Thymus (tissue), 11 donors: ENCODE measurements at regions not wholly inside any gene's neighbourhood (a gene's known extent, or its start where the extent isn't known, plus 50 kb on each side); places are given as distances from the start of the nearest gene placed in this dataset.
"Not testable (repeated sequence)": the region's sequence is repeated elsewhere in the genome, so short reads cannot be mapped to it uniquely, and the experiment has no call there.

ENCODE experiments used
- DNase-seq, 9 donors: peaks; one replicate each; pipeline ENCODE4 v3.0.0-alpha.2; 2013; ENCODE audit warnings: low spot score in 9 of 9, low read depth in 6 of 9, missing footprints in 1 of 9
- H3K27ac ChIP-seq, 2 donors: one replicate each; pipeline ENCODE4 v1.5.1; 2013; ENCODE audit warnings: control low read depth in 1 of 2, low read depth in 1 of 2, low read length in 1 of 2, mild to moderate bottlenecking in 1 of 2, moderate library complexity in 1 of 2
- H3K27me3 ChIP-seq, 2 donors: one replicate each; pipeline ENCODE4 v1.5.1; 2013; ENCODE audit warnings: low read length in 1 of 2; ENCODE audit not compliant: control insufficient read depth in 2 of 2, insufficient read depth in 1 of 2
- H3K36me3 ChIP-seq, 2 donors: one replicate each; pipeline ENCODE4 v1.5.1; 2013; ENCODE audit warnings: low read length in 1 of 2, mild to moderate bottlenecking in 1 of 2, moderate library complexity in 1 of 2; ENCODE audit not compliant: control insufficient read depth in 2 of 2, insufficient read depth in 2 of 2
- H3K4me1 ChIP-seq, 2 donors: one replicate each; pipeline ENCODE4 v1.5.1; 2013; ENCODE audit warnings: low read length in 2 of 2; ENCODE audit not compliant: control insufficient read depth in 2 of 2, insufficient read depth in 2 of 2
- H3K4me3 ChIP-seq, 2 donors: one replicate each; pipeline ENCODE4 v1.5.1; 2013; ENCODE audit warnings: low read length in 2 of 2, control low read depth in 1 of 2, mild to moderate bottlenecking in 1 of 2
- H3K9me3 ChIP-seq, 2 donors: one replicate each; pipeline ENCODE4 v1.5.1; 2013; ENCODE audit warnings: low read length in 1 of 2, mild to moderate bottlenecking in 1 of 2; ENCODE audit not compliant: control insufficient read depth in 2 of 2, insufficient read depth in 1 of 2
- WGBS: extraction: QIAGEN DNeasy Blood & Tissue Kit; methylation state at CpG from one replicate; pipeline ENCODE4 v1.1.7; 2013; 5-methylcytosine and 5-hydroxymethylcytosine counted together
- donor health status: healthy.

- H3K27ac ChIP-seq, H3K27me3 ChIP-seq, H3K4me3 ChIP-seq, H3K4me1 ChIP-seq, H3K36me3 ChIP-seq, H3K9me3 ChIP-seq, DNase-seq: not testable (repeated sequence)
- 79% methylated on average over 1 of the region's 1 CpG for WGBS
These were observed 138.5 kb upstream of the ERV3-1 start for GRCh38 chr7:65145008-65145407.

DNA sequence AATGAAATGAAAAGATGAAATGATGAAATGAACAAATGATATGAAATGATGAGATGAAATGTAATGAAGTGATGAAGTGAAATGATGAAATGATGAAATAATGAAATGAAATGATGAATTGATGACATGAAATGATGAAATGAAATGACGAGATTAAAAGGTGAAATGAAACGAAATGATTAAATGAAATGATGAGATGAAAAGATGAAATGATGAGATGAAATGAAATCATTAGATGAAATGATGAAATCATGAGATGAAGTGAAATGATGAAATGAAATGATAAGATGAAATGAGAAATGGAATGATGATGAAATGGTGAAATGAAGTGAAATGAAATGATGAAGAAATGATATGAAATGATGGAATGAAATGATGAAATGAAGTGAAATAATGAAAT lies 138.1 kb upstream of the ERV3-1 start:
- peak in 1 of 9 donors; percentile 2 for DNase-seq
- not testable (repeated sequence) for H3K27me3 ChIP-seq, H3K4me3 ChIP-seq, H3K27ac ChIP-seq, H3K36me3 ChIP-seq, H3K4me1 ChIP-seq, H3K9me3 ChIP-seq
- WGBS, result 99% methylated on average over 2 of the region's 2 CpGs

GRCh38 chr7:65144119-65144518 lies 137.6 kb upstream of the ERV3-1 start:
- H3K9me3 ChIP-seq, DNase-seq, H3K27ac ChIP-seq, H3K27me3 ChIP-seq, H3K4me3 ChIP-seq, H3K4me1 ChIP-seq, H3K36me3 ChIP-seq: not testable (repeated sequence)
- WGBS, result 80% methylated on average over 2 of the region's 2 CpGs

DNA sequence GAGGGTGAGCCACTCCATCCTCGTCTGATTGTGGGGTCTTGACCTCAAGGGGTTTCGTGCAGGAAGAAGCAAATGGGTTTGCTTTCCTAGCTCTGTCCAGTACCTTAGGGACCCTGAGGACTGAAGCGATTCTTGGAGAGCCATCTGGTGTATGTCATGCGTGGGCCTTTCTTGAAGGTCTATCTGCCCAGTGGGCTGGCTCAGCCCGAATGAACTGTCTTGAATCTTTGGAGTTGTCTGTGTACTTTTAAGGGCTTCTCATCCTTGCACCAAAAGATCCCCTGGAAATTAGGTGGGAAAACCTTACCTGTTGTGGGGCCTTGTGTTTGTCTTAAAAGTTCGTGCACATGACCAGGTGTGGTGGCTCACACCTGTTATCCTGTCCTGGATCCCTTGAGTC lies 135.4 kb upstream of the ERV3-1 start:
- not testable (repeated sequence) for H3K27ac ChIP-seq, H3K4me1 ChIP-seq, H3K27me3 ChIP-seq, DNase-seq, H3K4me3 ChIP-seq, H3K36me3 ChIP-seq, H3K9me3 ChIP-seq
- WGBS, result 88% methylated on average over 4 of the region's 6 CpGs

- H3K4me3 ChIP-seq, H3K36me3 ChIP-seq, H3K27ac ChIP-seq, DNase-seq, H3K27me3 ChIP-seq, H3K9me3 ChIP-seq, H3K4me1 ChIP-seq: not testable (repeated sequence)
- 36% methylated on average over 16 of the region's 20 CpGs for WGBS
These were observed 134.9 kb upstream of the ERV3-1 start for GRCh38 chr7:65141405-65141778.

DNA sequence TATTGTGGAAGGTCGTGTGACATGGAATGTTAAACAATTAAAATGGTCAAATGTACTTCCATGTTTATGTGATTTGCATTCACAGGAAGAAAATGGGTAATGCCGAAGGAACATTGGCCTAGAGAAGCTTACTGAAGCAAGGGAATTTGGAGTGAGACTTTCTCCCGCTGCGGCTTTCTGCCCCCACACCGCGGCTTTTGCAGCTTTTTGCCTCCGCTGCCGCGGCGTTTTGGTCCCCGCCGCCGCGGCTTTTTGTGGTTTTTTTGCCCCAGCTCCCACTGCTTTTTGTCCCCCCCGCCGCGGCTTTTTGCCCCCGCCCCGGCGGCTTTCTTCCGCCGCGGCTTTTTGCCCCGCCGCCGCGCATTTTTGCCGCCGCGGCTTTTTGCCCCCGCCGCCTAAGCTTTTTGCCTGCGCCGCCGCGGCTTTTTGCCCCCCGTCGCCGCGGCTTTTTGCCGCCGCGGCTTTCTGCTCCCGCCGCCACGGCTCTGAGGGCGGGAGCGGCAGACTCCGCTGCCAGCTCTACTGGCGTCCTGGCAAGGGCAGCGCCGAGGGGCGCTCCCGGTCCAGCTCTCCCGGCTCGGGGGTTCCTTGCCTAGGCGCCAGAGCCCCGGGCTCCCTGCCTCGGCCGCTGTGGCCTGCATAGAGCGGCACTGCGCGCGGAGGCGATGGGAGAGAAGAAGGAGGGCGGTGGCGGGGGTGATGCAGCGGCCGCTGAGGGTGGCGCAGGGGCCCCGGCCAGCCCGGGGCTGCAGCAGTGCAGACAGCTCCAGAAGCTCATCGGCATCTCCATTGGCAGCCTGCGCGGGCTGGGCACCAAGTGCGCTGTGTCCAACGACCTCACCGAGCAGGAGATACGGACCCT lies 134.3 kb upstream of the ERV3-1 start:
- H3K27me3 ChIP-seq, DNase-seq, H3K9me3 ChIP-seq, H3K36me3 ChIP-seq, H3K27ac ChIP-seq, H3K4me3 ChIP-seq, H3K4me1 ChIP-seq: not testable (repeated sequence)
- WGBS, result 2% methylated on average over 21 of the region's 79 CpGs

DNA sequence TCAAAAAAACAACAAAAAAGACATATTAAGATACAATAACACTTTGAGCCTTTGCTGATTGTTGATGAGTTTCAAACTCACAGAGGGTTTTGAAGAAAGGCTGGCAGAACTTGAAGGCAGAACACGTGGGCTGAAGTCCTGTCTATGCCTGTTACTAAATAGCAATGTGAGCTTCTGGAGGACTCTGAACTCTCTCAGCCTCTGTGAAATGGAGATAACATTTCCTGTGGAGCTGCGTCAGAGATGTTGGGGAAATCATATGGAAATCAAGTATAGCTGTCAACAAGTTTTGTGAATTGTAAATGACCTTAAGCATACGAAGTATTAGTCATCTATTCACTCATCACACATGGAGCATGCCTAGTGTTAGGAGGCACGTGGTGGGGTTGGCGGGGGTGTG lies 130.4 kb upstream of the ERV3-1 start:
- WGBS, result no CpG with 5 or more reads among the region's 5 CpGs
- not testable (repeated sequence) for H3K4me1 ChIP-seq, H3K27ac ChIP-seq, H3K4me3 ChIP-seq, H3K9me3 ChIP-seq, H3K27me3 ChIP-seq, H3K36me3 ChIP-seq, DNase-seq

DNA sequence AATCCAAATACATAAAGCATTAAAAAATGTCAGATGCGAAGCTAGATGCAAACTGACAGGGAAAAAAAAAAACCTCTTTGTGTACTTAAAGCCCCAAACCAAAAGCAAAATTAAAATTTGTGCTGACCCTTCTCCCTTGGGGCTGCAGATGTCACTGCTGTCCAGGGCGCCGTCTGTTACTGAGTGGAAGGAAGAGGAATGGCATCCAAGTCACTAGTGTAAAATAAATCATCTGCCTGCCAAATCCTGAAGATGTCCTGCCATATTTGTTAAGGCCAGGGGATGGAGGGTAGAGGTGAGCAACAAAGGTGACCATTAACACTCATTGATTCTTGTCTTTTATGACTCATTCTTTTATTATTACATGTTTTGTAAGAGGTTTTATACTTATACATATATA lies 126.6 kb upstream of the ERV3-1 start:
- H3K36me3 ChIP-seq, H3K4me3 ChIP-seq, DNase-seq, H3K4me1 ChIP-seq, H3K9me3 ChIP-seq, H3K27me3 ChIP-seq, H3K27ac ChIP-seq: not testable (repeated sequence)
- no CpG with 5 or more reads among the region's 3 CpGs for WGBS

- H3K9me3 ChIP-seq, H3K4me3 ChIP-seq, H3K27ac ChIP-seq, H3K36me3 ChIP-seq, DNase-seq, H3K27me3 ChIP-seq, H3K4me1 ChIP-seq: not testable (repeated sequence)
- WGBS, result no CpG with 5 or more reads among the region's 1 CpG
These were observed 125.8 kb upstream of the ERV3-1 start for GRCh38 chr7:65132256-65132655.
